RWPE2 (cell line): ENCODE measurements at regions not wholly inside any gene's neighbourhood (a gene's known extent, or its start where the extent isn't known, plus 50 kb on each side); places are given as distances from the start of the nearest gene placed in this dataset.

Source experiments
- ATAC-seq: fragments of 200-7000 bp; cut with Tn5 transposase; 3 replicates; pipeline ENCODE4 v1.9.1; 2021; ENCODE audit warnings: low read depth
- DNase-seq: peaks from one replicate; pipeline ENCODE4 v3.0.0-alpha.2; 2020; ENCODE audit warnings: low spot score
- H3K27ac ChIP-seq: fragments of 450-650 bp; 2 replicates; pipeline ENCODE4 v1.5.1; 2017; ENCODE audit warnings: mild to moderate bottlenecking; ENCODE audit not compliant: poor library complexity, severe bottlenecking
- H3K27me3 ChIP-seq: fragments of 250-450 bp; sonication (Bioruptor Pico); 2 replicates; pipeline ENCODE4 v1.5.1; 2021; ENCODE audit warnings: mild to moderate bottlenecking, moderate library complexity; ENCODE audit not compliant: insufficient read depth, poor library complexity, severe bottlenecking
- H3K36me3 ChIP-seq: fragments of 250-450 bp; sonication (Bioruptor Pico); 2 replicates; pipeline ENCODE4 v1.5.1; 2020; ENCODE audit warnings: low read depth, mild to moderate bottlenecking, moderate library complexity
- H3K4me1 ChIP-seq: fragments of 250-450 bp; sonication (Bioruptor Pico); 2 replicates; pipeline ENCODE4 v1.5.1; 2021; ENCODE audit warnings: mild to moderate bottlenecking, moderate library complexity; ENCODE audit not compliant: insufficient read depth, poor library complexity, severe bottlenecking
- H3K4me3 ChIP-seq: fragments of 250-450 bp; sonication (Bioruptor Pico); 2 replicates; pipeline ENCODE4 v1.5.1; 2021; ENCODE audit warnings: mild to moderate bottlenecking, moderate library complexity; ENCODE audit not compliant: severe bottlenecking
- H3K9me3 ChIP-seq: fragments of 250-450 bp; sonication (Bioruptor Pico); 2 replicates; pipeline ENCODE4 v1.5.1; 2021; ENCODE audit warnings: mild to moderate bottlenecking, moderate library complexity; ENCODE audit not compliant: severe bottlenecking
- CTCF ChIP-seq: fragments of 450-650 bp; IDR thresholded peaks from one replicate; pipeline ENCODE4 v1.5.1; 2017; ENCODE audit warnings: mild to moderate bottlenecking, moderate library complexity; ENCODE audit not compliant: poor library complexity, severe bottlenecking

GRCh38 chr4:147138171-147138570 lies 192.5 kb upstream of the TTC29 start:
- ATAC-seq (no peak), DNase-seq (no peak)
- no peak overlapping the region for H3K27ac ChIP-seq
- H3K4me1 ChIP-seq, result no peaks in the 10 kb centered on the region
- no peak for TF ChIP-seq CTCF
- H3K4me3 ChIP-seq, result no peak overlapping the region
- no peaks in the 10 kb centered on the region for H3K36me3 ChIP-seq
- no peaks in the 10 kb centered on the region for H3K9me3 ChIP-seq
- H3K27me3 ChIP-seq, result no peaks in the 10 kb centered on the region

- no peak for DNase-seq
- H3K27ac ChIP-seq, result no peak overlapping the region
- H3K4me3 ChIP-seq, result no peak overlapping the region
Observed at GRCh38 chr4:147139455-147140198, 194.0 kb upstream of the TTC29 start.

GRCh38 chr4:147151763-147152162 lies 206.1 kb upstream of the TTC29 start:
- DNase-seq, result no peak
- H3K4me1 ChIP-seq, result no peaks in the 10 kb centered on the region
- H3K36me3 ChIP-seq, result no peaks in the 10 kb centered on the region
- no peak overlapping the region for H3K4me3 ChIP-seq
- H3K9me3 ChIP-seq, result no peaks in the 10 kb centered on the region
- TF ChIP-seq CTCF, result no peak
- H3K27ac ChIP-seq, result no peak overlapping the region
- no peak for ATAC-seq
- no peaks in the 10 kb centered on the region for H3K27me3 ChIP-seq

More at GRCh38 chr4:147139455-147140198, 194.0 kb upstream of the TTC29 start:
- no peaks in the 10 kb centered on the region for H3K9me3 ChIP-seq
- no peaks in the 10 kb centered on the region for H3K27me3 ChIP-seq
- TF ChIP-seq CTCF, result no peak
- no peak for ATAC-seq
- H3K4me1 ChIP-seq, result no peaks in the 10 kb centered on the region
- H3K36me3 ChIP-seq, result no peaks in the 10 kb centered on the region

- H3K36me3 ChIP-seq, result no peaks in the 10 kb centered on the region
- H3K9me3 ChIP-seq, result no peaks in the 10 kb centered on the region
- ATAC-seq (peak; percentile 78), DNase-seq (no peak)
- no peaks in the 10 kb centered on the region for H3K27me3 ChIP-seq
- H3K4me1 ChIP-seq, result peaks cover 3% of the 10 kb centered on the region
- H3K4me3 ChIP-seq, result peak overlapping the region; percentile 29
- peak; percentile 18 for TF ChIP-seq CTCF
- H3K27ac ChIP-seq, result no peak overlapping the region
Observed at GRCh38 chr4:147157860-147158701, 212.4 kb upstream of the TTC29 start.
